Heart left ventricle (tissue), 16 donors: ENCODE measurements at regions not wholly inside any gene's neighbourhood (a gene's known extent, or its start where the extent isn't known, plus 50 kb on each side); places are given as distances from the start of the nearest gene placed in this dataset.
"Not testable (repeated sequence)": the region's sequence is repeated elsewhere in the genome, so short reads cannot be mapped to it uniquely, and the experiment has no call there.

ENCODE experiments used
- ATAC-seq, 4 donors: fragments of 200-7000 bp; cut with Tn5 transposase; one replicate each; pipeline ENCODE4 v1.9.1; 2020 to 2022; ENCODE audit warnings: moderate library complexity in 4 of 4, mild to moderate bottlenecking in 3 of 4, moderate number of reproducible peaks in 1 of 4
- DNase-seq, 5 donors: peaks; one replicate each; pipeline ENCODE4 v3.0.0-alpha.2; 2020
- H3K27ac ChIP-seq, 12 donors: fragments of 200-600 bp; sonication (generic) in 4 of 12; one replicate each; pipeline versions ENCODE4 v1.5.0 to v1.8.0; 2016 to 2022; ENCODE audit warnings: mild to moderate bottlenecking in 2 of 12
- H3K27me3 ChIP-seq, 9 donors: fragments of 200-600 bp; sonication (generic) in 2 of 9; one replicate each; pipeline versions ENCODE4 v1.5.1 to v1.8.0; 2016 to 2022; ENCODE audit warnings: mild to moderate bottlenecking in 3 of 9
- H3K36me3 ChIP-seq, 9 donors: fragments of 200-600 bp; sonication (generic) in 2 of 9; one replicate each; pipeline versions ENCODE4 v1.5.0 to v1.8.0; 2018 to 2022; ENCODE audit warnings: mild to moderate bottlenecking in 2 of 9
- H3K4me1 ChIP-seq, 12 donors: fragments of 200-600 bp; sonication (generic) in 4 of 12; one replicate each; pipeline versions ENCODE4 v1.5.0 to v1.8.0; 2016 to 2022; ENCODE audit warnings: mild to moderate bottlenecking in 3 of 12
- H3K4me3 ChIP-seq, 12 donors: fragments of 200-600 bp; sonication (generic) in 4 of 12; one replicate each; pipeline versions ENCODE4 v1.5.0 to v1.8.0; 2017 to 2022; ENCODE audit warnings: mild to moderate bottlenecking in 9 of 12, moderate library complexity in 4 of 12
- H3K9me3 ChIP-seq, 12 donors: fragments of 200-600 bp; sonication (generic) in 4 of 12; one replicate each; pipeline versions ENCODE4 v1.5.0 to v1.8.0; 2016 to 2022; ENCODE audit warnings: mild to moderate bottlenecking in 1 of 12
- CTCF ChIP-seq, 12 donors: fragments of 200-600 bp; sonication (generic) in 4 of 12; IDR thresholded peaks; one replicate each; pipeline versions ENCODE4 v1.5.0 to v1.8.0; 2018 to 2022; ENCODE audit warnings: antibody characterized with exemption in 12 of 12, mild to moderate bottlenecking in 5 of 12
- POLR2A ChIP-seq, 2 donors: fragments of 450-650 bp; IDR thresholded peaks; one replicate each; pipeline ENCODE4 v1.6.1; 2017; ENCODE audit warnings: antibody characterized with exemption in 2 of 2, mild to moderate bottlenecking in 2 of 2, moderate library complexity in 2 of 2
- WGBS, 4 donors: extraction: QIAGEN DNeasy Blood & Tissue Kit in 2 of 4; methylation state at CpG; one replicate each; pipeline versions ENCODE4 v1.1.5 to v1.1.7; 2013 to 2018; 5-methylcytosine and 5-hydroxymethylcytosine counted together
- intact Hi-C, 10 donors: fragments of 100-400 bp; cut with DNase I; formaldehyde crosslinking; loops; one replicate each; pipeline versions ENCODE4 v1.11.1 to v1.14.2; 2022
- donor health status: ischemic (EF 13 %, LVEDD 7.1; RV severe dilation, severe dysfunction).
- donor health status: healthy with polysubstance abuse.
- donor health status: DM: no; HTN: yes; CAD: no.
- donor health status: DM: no; HTN: no; CAD: no.
- donor health status: ischemic (EF 25% LVEDD 6.9; RV normal size, moderate dysfunction).
- donor health status: ischemic (EF 25% LVEDD 5.7; RV mildly dilated, moderate dysfunction).
- donor health status: healthy.
- donor health status: DM: yes; HTN: yes; CAD: no.
- donor health status: ischemic (EF 35%, LVEDD 5.7; RV mildly dilated, moderate dysfunction).
- donor health status: nonischemic (EF 11% LVEDD 7.7; RV severe dilation, severe dysfunction).
- donor health status: DM: yes; HTN: yes; CAD: no.
- donor health status: PGD.
- donor health status: ischemic (EF 29% LVEDD 5.4; RV normal size, mild dysfunction).
- donor health status: nonischemic (EF 23%, LVEDD 6.1; RV moderate dilation, normal function).

GRCh38 chr7:131627735-131628190 is 71.3 kb upstream of the PODXL start:
- Histone ChIP-seq H3K9me3 (no peaks in the 10 kb centered on the region), H3K36me3 (no peaks in the 10 kb centered on the region), H3K4me3 (no peak overlapping the region), H3K27ac (peak overlapping the region in 4 of 12 donors; percentile 4 to 83 (median 48)), H3K4me1 (peaks cover 12 to 81% (median 55%) of the 10 kb centered on the region in 12 donors), H3K27me3 (no peaks in the 10 kb centered on the region)
- intact Hi-C loops, result loop anchor here in 1 of 10 donors (2.0 kb wide), 1 partner anchor 73 kb away; no protein-coding TSS in a partner anchor
- ATAC-seq (no peak), DNase-seq (no peak)
- WGBS, 4 donors, result 54 to 77% (median 69%) methylated on average over 6 of the region's 6 CpGs
- TF ChIP-seq POLR2A (IDR thresholded peaks at IDR 0.05) (no peak), CTCF (IDR thresholded peaks at IDR 0.05) (no peak)

GRCh38 chr7:131626643-131627042 is 70.2 kb upstream of the PODXL start:
- Histone ChIP-seq H3K36me3 (no peaks in the 10 kb centered on the region), H3K4me1 (peaks cover 17 to 90% (median 65%) of the 10 kb centered on the region in 12 donors), H3K27ac (peak overlapping the region in 8 of 12 donors; percentile 56 to 83 (median 76)), H3K4me3 (no peak overlapping the region), H3K9me3 (no peaks in the 10 kb centered on the region), H3K27me3 (no peaks in the 10 kb centered on the region)
- ATAC-seq (no peak), DNase-seq (no peak)
- TF ChIP-seq POLR2A (IDR thresholded peaks at IDR 0.05) (no peak), CTCF (IDR thresholded peaks at IDR 0.05) (no peak)
- WGBS, 4 donors, result 65 to 81% (median 72%) methylated on average over 6 of the region's 6 CpGs
- intact Hi-C loops, result no loop called here

GRCh38 chr7:131625817-131626372 is 69.5 kb upstream of the PODXL start:
- TF ChIP-seq CTCF (IDR thresholded peaks at IDR 0.05), result peak in 1 of 12 donors; percentile 28
- TF ChIP-seq POLR2A (IDR thresholded peaks at IDR 0.05), result no peak
- DNase-seq (peak; percentile 60 to 87 (median 72)), ATAC-seq (peak; percentile 21 to 56 (median 46))
- 41 to 53% (median 45%) methylated on average over 8 to 12 of the region's 12 CpGs for WGBS, 4 donors
- Histone ChIP-seq H3K36me3 (no peaks in the 10 kb centered on the region), H3K9me3 (no peaks in the 10 kb centered on the region), H3K27ac (peak overlapping the region in 11 of 12 donors; percentile 38 to 83 (median 72)), H3K4me3 (no peak overlapping the region), H3K27me3 (no peaks in the 10 kb centered on the region), H3K4me1 (peaks cover 17 to 97% (median 72%) of the 10 kb centered on the region in 12 donors)
- intact Hi-C loops, result no loop called here

- H3K4me3 ChIP-seq, H3K27me3 ChIP-seq, ATAC-seq, DNase-seq, H3K36me3 ChIP-seq, H3K9me3 ChIP-seq, intact Hi-C loops: not testable (repeated sequence)
- H3K4me1 ChIP-seq, result peaks cover 17 to 100% (median 74%) of the 10 kb centered on the region in 12 donors
- peak overlapping the region in 11 of 12 donors; percentile 21 to 83 (median 72) for H3K27ac ChIP-seq
- WGBS, 4 donors, result 74 to 84% (median 77%) methylated on average over 9 of the region's 9 CpGs
Observed at GRCh38 chr7:131625345-131625744, 68.9 kb upstream of the PODXL start.
